A549 (cell line): ENCODE measurements at regions not wholly inside any gene's neighbourhood (a gene's known extent, or its start where the extent isn't known, plus 50 kb on each side); places are given as distances from the start of the nearest gene placed in this dataset.
A peak's percentile ranks its signal among the peaks of the same experiment; 100 is the strongest.

Source experiments
- ATAC-seq, 2 experiments: fragments of 200-7000 bp in 1 of 2; fragments of >200 bp in 1 of 2; cut with Nextera tagmentation in 1 of 2; cut with Tn5 transposase in 1 of 2; 3 replicates each; pipeline versions ENCODE4 v1.8.0 to v1.9.1; 2018 to 2020; ENCODE audit warnings: mild to moderate bottlenecking in 1 of 2, moderate library complexity in 1 of 2
- CTCF ChIA-PET: fragments of 300-600 bp; sonication (Branson Sonifier 250); formaldehyde crosslinking; extraction: SDS; loops from one replicate; lab custom pipeline; 2021; ENCODE audit warnings: antibody characterized with exemption, inconsistent platforms; lab: Yijun Ruan, JAX
- POLR2A ChIA-PET: fragments of 350-600 bp; formaldehyde crosslinking; extraction: SDS; loops from one replicate; lab custom pipeline; 2021; ENCODE audit warnings: antibody characterized with exemption, inconsistent platforms; lab: Yijun Ruan, JAX
- DNase-seq, 2 experiments: peaks; one replicate each; pipeline versions ENCODE4 v3.0.0 to v3.0.0-alpha.2; 2011 to 2016; ENCODE audit warnings: low read depth in 1 of 2, low spot score in 1 of 2
- FAIRE-seq: peaks from 2 replicates; lab custom pipeline; 2011; peaks lifted over from hg19 to GRCh38; lab: Jason Lieb, UNC
- H3K27ac ChIP-seq, 2 experiments: fragments of >200 bp; sonication (Bioruptor Twin); formaldehyde crosslinking; 3 replicates each; pipeline ENCODE4 v1.5.1; 2016 to 2017
- H3K4me1 ChIP-seq: fragments of >200 bp; sonication (Bioruptor Twin); formaldehyde crosslinking; 3 replicates; pipeline ENCODE4 v1.6.1; 2016
- H3K4me2 ChIP-seq: fragments of >200 bp; sonication (Bioruptor Twin); formaldehyde crosslinking; 3 replicates; pipeline ENCODE4 v1.6.1; 2016
- H3K4me3 ChIP-seq: fragments of >200 bp; sonication (Bioruptor Twin); formaldehyde crosslinking; 3 replicates; pipeline ENCODE4 v1.5.1; 2016
- H3K9me3 ChIP-seq: fragments of >200 bp; sonication (Bioruptor Twin); formaldehyde crosslinking; 3 replicates; pipeline ENCODE4 v1.6.1; 2016
- CEBPB ChIP-seq, 2 experiments: fragments of >200 bp in 1 of 2; sonication (Bioruptor Twin) in 1 of 2; formaldehyde crosslinking in 1 of 2; IDR thresholded peaks; 2 replicates each; pipeline ENCODE4 v1.6.1; 2012 to 2016
- CTCF ChIP-seq: fragments of >200 bp; sonication (Bioruptor Twin); formaldehyde crosslinking; IDR thresholded peaks from 3 replicates; pipeline ENCODE4 v1.5.1; 2016
- FOSB ChIP-seq: fragments of 250-450 bp; sonication (Bioruptor Pico); IDR thresholded peaks from 2 replicates; pipeline ENCODE4 v1.5.0; 2020; ENCODE audit warnings: mild to moderate bottlenecking, moderate library complexity
- HES2 ChIP-seq: fragments of >200 bp; sonication (Bioruptor Twin); formaldehyde crosslinking; IDR thresholded peaks from 2 replicates; pipeline ENCODE4 v1.6.1; 2016
- HOXB5 ChIP-seq: fragments of 250-450 bp; sonication (Bioruptor Pico); IDR thresholded peaks from 2 replicates; pipeline ENCODE4 v1.5.0; 2020; ENCODE audit warnings: mild to moderate bottlenecking, moderate library complexity
- KDM5A ChIP-seq: fragments of 200-600 bp; sonication (generic); IDR thresholded peaks from 2 replicates; pipeline ENCODE4 v1.6.1; 2016; ENCODE audit warnings: antibody characterized with exemption, mild to moderate bottlenecking
- RAD21 ChIP-seq, 2 experiments: fragments of >200 bp in 1 of 2; sonication (Bioruptor Twin) in 1 of 2; formaldehyde crosslinking in 1 of 2; IDR thresholded peaks in 1 of 2; conservative IDR thresholded peaks in 1 of 2; 2 replicates in 1 of 2; 3 replicates in 1 of 2; pipeline ENCODE4 v1.6.1; 2012 to 2018; ENCODE audit warnings: inconsistent platforms in 1 of 2
- REST ChIP-seq: fragments of 200-600 bp; sonication (generic); IDR thresholded peaks from 2 replicates; pipeline ENCODE4 v1.6.1; 2016; ENCODE audit warnings: antibody characterized with exemption, mild to moderate bottlenecking, moderate library complexity
- SMC3 ChIP-seq: fragments of >200 bp; sonication (Bioruptor Twin); formaldehyde crosslinking; IDR thresholded peaks from 3 replicates; pipeline ENCODE4 v1.6.1; 2018; ENCODE audit warnings: inconsistent platforms
- TFCP2L1 ChIP-seq: fragments of 250-450 bp; sonication (Bioruptor Pico); IDR thresholded peaks from 2 replicates; pipeline ENCODE4 v1.5.0; 2021; ENCODE audit warnings: mild to moderate bottlenecking
- ZFP36 ChIP-seq: fragments of 450-650 bp; IDR thresholded peaks from 2 replicates; pipeline ENCODE4 v1.6.1; 2014; ENCODE audit warnings: borderline replicate concordance; ENCODE audit not compliant: partially characterized antibody
- WGBS: methylation state at CpG from one replicate; pipeline ENCODE4 v1.1.6; 2017; ENCODE audit errors: missing lambda C conversion rate; 5-methylcytosine and 5-hydroxymethylcytosine counted together

GRCh38 chr2:203812294-203813221 lies 55.0 kb upstream of the CTLA4 start:
- WGBS: 84% methylated on average over 11 of the region's 11 CpGs
- no peak for FAIRE-seq
- no peak for DNase-seq
- Histone ChIP-seq H3K4me3 (no peak overlapping the region), H3K4me2 (peak overlapping the region; percentile 19; the same call in 2 of the 3 replicates), H3K9me3 (no peaks in the 10 kb centered on the region), H3K27ac (peak overlapping the region; percentile 64 to 84), H3K4me1 (peaks cover 30% of the 10 kb centered on the region)
- no peak for ATAC-seq
- CTCF ChIA-PET: interaction anchor here (1.0 to 3.5 kb wide), 5 partner anchors 15 to 1224 kb away, joined by 3 to 18 read pairs (median 5); no protein-coding TSS in a partner anchor
- TF ChIP-seq REST (no peak), CEBPB (IDR thresholded peaks at IDR 0.05) (peak in 1 of 2 experiments; percentile 47; a peak in 1 of 4 replicates)
- POLR2A ChIA-PET: no interaction called here

GRCh38 chr2:203813684-203814083 lies 53.9 kb upstream of the CTLA4 start:
- H3K4me1 ChIP-seq: peaks cover 30% of the 10 kb centered on the region
- H3K9me3 ChIP-seq: no peaks in the 10 kb centered on the region
- no peak overlapping the region for H3K4me3 ChIP-seq
- peak overlapping the region; percentile 5 to 21; a peak in 3 of 6 replicates for H3K27ac ChIP-seq
- POLR2A ChIA-PET: no interaction called here
- no peak for ATAC-seq
- CTCF ChIA-PET: interaction anchor here (0.7 to 3.5 kb wide), 10 partner anchors 16 to 1238 kb away, joined by 3 to 18 read pairs (median 4); no protein-coding TSS in a partner anchor
- no peak overlapping the region for H3K4me2 ChIP-seq
- FAIRE-seq: no peak
- WGBS: 7% methylated on average over 1 of the region's 1 CpG
- TF ChIP-seq FOSB (no peak), KDM5A (no peak), HOXB5 (CRISPR knock-in tag) (no peak), ZFP36 (no peak)
- no peak for DNase-seq

GRCh38 chr2:203814661-203815540 lies 52.7 kb upstream of the CTLA4 start:
- ATAC-seq (peak; percentile 91 to 95), DNase-seq (peak; percentile 73 to 76), FAIRE-seq (peak; percentile 32)
- no peak for TF ChIP-seq TFCP2L1 (CRISPR knock-in tag)
- TF ChIP-seq HES2: no peak
- peak; percentile 78 for TF ChIP-seq SMC3
- peak; percentile 87 for TF ChIP-seq CTCF
- peak; percentile 89 to 94 for TF ChIP-seq RAD21 (conservative IDR thresholded peaks at IDR 0.05 in 1 of 2, IDR thresholded peaks at IDR 0.05 in 1 of 2)
- peaks cover 30% of the 10 kb centered on the region for H3K4me1 ChIP-seq
- ChIA-PET CTCF (interaction anchor here (0.5 to 3.5 kb wide), 54 partner anchors 9 to 1241 kb away, joined by 3 to 18 read pairs (median 4); partner anchors contain the start of genes CD28, CTLA4 and ICA1L), POLR2A (interaction anchor here (1.1 kb wide), 1 partner anchor 576 kb away, joined by 4 read pairs; no protein-coding TSS in a partner anchor)
- no peak overlapping the region for H3K4me3 ChIP-seq
- WGBS: 39% methylated on average over 10 of the region's 10 CpGs
- H3K4me2 ChIP-seq: peak overlapping the region; percentile 74
- peak overlapping the region; percentile 7 to 41; a peak in 2 of 6 replicates for H3K27ac ChIP-seq
- no peaks in the 10 kb centered on the region for H3K9me3 ChIP-seq
